Cardiac muscle cell (in vitro differentiated cells and primary cell): ENCODE measurements at regions not wholly inside any gene's neighbourhood (a gene's known extent, or its start where the extent isn't known, plus 50 kb on each side); places are given as distances from the start of the nearest gene placed in this dataset.

Source experiments
- DNase-seq, 2 donors: peaks; one replicate each; pipeline versions ENCODE4 v3.0.0 to v3.0.0-alpha.2; 2010 to 2017; ENCODE audit warnings: low read depth in 1 of 2, low spot score in 1 of 2
- H3K27ac ChIP-seq: fragments of 200-600 bp; sonication (generic); 2 replicates; pipeline ENCODE4 v1.5.1; 2016
- H3K27me3 ChIP-seq: fragments of 200-600 bp; sonication (generic); 2 replicates; pipeline ENCODE4 v1.6.0; 2016; ENCODE audit warnings: control low read depth
- H3K36me3 ChIP-seq: fragments of 200-600 bp; sonication (generic); 2 replicates; pipeline ENCODE4 v1.5.1; 2016; ENCODE audit warnings: control low read depth
- H3K4me1 ChIP-seq: fragments of 200-600 bp; sonication (generic); 2 replicates; pipeline ENCODE4 v1.8.1; 2017; ENCODE audit warnings: low read depth, mild to moderate bottlenecking, mixed run types
- H3K4me3 ChIP-seq: fragments of 200-600 bp; sonication (generic); 2 replicates; pipeline ENCODE4 v1.5.1; 2016; ENCODE audit warnings: mild to moderate bottlenecking
- H3K9me3 ChIP-seq: fragments of 200-600 bp; sonication (generic); 2 replicates; pipeline ENCODE4 v1.5.1; 2017; ENCODE audit warnings: low read depth, mild to moderate bottlenecking, control low read depth
- CTCF ChIP-seq: IDR thresholded peaks from 2 replicates; pipeline ENCODE4 v1.5.1; 2012; ENCODE audit warnings: low read depth, mild to moderate bottlenecking, low read length

- no peaks in the 10 kb centered on the region for H3K4me1 ChIP-seq
- H3K27me3 ChIP-seq, result no peaks in the 10 kb centered on the region
- H3K4me3 ChIP-seq, result no peak overlapping the region
- no peak overlapping the region for H3K27ac ChIP-seq
- DNase-seq, result no peak
- no peak for TF ChIP-seq CTCF
- H3K36me3 ChIP-seq, result no peaks in the 10 kb centered on the region
- H3K9me3 ChIP-seq, result no peaks in the 10 kb centered on the region
Measured at GRCh38 chr5:159459132-159459627, 128.9 kb upstream of the IL12B start.

- H3K27me3 ChIP-seq, result no peaks in the 10 kb centered on the region
- H3K4me3 ChIP-seq, result no peak overlapping the region
- no peak for TF ChIP-seq CTCF
- H3K4me1 ChIP-seq, result no peaks in the 10 kb centered on the region
- H3K9me3 ChIP-seq, result no peaks in the 10 kb centered on the region
- no peaks in the 10 kb centered on the region for H3K36me3 ChIP-seq
- H3K27ac ChIP-seq, result no peak overlapping the region
- no peak for DNase-seq
Measured at GRCh38 chr5:159459951-159460538, 129.8 kb upstream of the IL12B start.

DNA sequence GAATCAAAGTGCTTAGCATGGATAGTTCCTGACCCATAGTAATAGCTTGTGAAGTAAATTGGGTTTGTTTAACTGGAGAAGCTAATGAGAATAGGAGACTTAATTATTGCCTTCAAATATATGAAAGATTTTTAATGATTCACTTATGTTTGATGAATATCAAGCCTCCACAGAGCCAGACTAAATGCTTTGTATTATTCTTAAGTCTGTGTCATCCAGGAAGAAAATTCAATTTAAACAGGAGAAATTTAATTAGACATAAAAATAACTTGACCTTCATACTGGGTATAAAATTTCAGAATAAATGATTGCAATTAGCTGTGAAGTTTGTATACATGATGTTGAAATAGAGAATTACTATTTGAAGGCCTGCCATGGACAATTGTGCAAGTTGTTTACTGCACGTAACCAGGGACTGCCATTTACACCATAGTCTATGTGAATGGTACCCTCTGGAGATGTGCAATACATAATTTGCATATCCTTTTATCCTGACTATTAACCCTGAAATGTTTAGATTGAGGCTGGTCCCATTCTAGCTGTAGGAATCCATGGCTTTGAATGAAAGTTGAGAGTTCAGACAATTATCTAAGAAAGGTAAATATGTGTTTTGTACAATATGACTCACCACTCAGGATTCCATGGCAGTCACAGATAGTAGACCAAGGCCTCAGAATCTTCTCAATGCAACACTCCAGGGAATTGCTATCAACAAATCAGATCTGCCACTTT, 133.5 kb upstream of the IL12B start:
- H3K4me3 ChIP-seq, result no peak overlapping the region
- H3K36me3 ChIP-seq, result no peaks in the 10 kb centered on the region
- no peak for TF ChIP-seq CTCF
- H3K9me3 ChIP-seq, result no peaks in the 10 kb centered on the region
- H3K27me3 ChIP-seq, result no peaks in the 10 kb centered on the region
- no peaks in the 10 kb centered on the region for H3K4me1 ChIP-seq
- H3K27ac ChIP-seq, result no peak overlapping the region
- peak in 1 of 2 donors; percentile 12 for DNase-seq

GRCh38 chr5:159465604-159466003, 135.3 kb upstream of the IL12B start:
- no peak overlapping the region for H3K4me3 ChIP-seq
- no peak overlapping the region for H3K27ac ChIP-seq
- H3K27me3 ChIP-seq, result no peaks in the 10 kb centered on the region
- no peaks in the 10 kb centered on the region for H3K9me3 ChIP-seq
- H3K4me1 ChIP-seq, result no peaks in the 10 kb centered on the region
- no peak for TF ChIP-seq CTCF
- DNase-seq, result no peak
- no peaks in the 10 kb centered on the region for H3K36me3 ChIP-seq

DNA sequence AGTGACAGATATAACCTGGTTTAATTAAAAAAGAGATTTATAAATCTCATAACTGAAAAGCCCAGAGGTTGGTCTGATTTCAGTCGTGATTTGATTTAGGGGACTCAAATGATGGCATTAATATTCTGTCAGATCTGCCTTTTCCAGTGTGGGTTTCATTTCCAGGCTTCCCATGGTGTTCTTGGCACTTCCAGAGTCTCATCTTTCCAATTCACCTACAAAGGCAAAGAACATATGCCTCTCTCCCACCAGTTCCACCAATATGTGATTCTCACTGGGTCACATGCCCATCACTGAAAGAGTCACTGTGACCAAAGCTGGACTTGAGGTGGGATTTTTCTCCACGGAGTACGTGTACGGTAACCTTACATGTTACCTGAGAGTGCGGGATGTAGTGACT, 137.4 kb upstream of the IL12B start:
- TF ChIP-seq CTCF, result no peak
- H3K4me3 ChIP-seq, result no peak overlapping the region
- H3K9me3 ChIP-seq, result no peaks in the 10 kb centered on the region
- H3K36me3 ChIP-seq, result no peaks in the 10 kb centered on the region
- H3K4me1 ChIP-seq, result no peaks in the 10 kb centered on the region
- no peak overlapping the region for H3K27ac ChIP-seq
- H3K27me3 ChIP-seq, result no peaks in the 10 kb centered on the region
- DNase-seq, result no peak
